ENCODE measurements at regions not wholly inside any gene's neighbourhood (a gene's known extent, or its start where the extent isn't known, plus 50 kb on each side); places are given as distances from the start of the nearest gene placed in this dataset.

- Histone ChIP-seq H3K4ac (replicated peaks; ENCODE audit: insufficient read length, low read depth, low read length) (no peak overlapping the region), H2AK5ac (ENCODE audit: low read depth, low read length) (0 out of 2 replicates have a peak overlapping the region, but pooled peaks have one; percentile 86), H3K27ac (ENCODE audit: low read depth, low read length) (no peak overlapping the region), H4K5ac (ENCODE audit: insufficient read length, low read depth, low read length) (no peak overlapping the region), H3K23me2 (ENCODE audit: low read depth, low read length) (no peaks in the 10 kb centered on the region), H3K23ac (ENCODE audit: insufficient read length) (no peak overlapping the region), H2BK5ac (ENCODE audit: low read depth, low read length) (no peak overlapping the region; the same call in 1 of the 2 replicates), H3K18ac (ENCODE audit: extremely low read depth, low read length) (no peak overlapping the region), H2BK20ac (ENCODE audit: low read length) (no peak overlapping the region), H2AFZ (ENCODE audit: low read length) (no peak overlapping the region), H3K4me2 (ENCODE audit: insufficient read depth in 1 of 2, low read depth in 2 of 2, low read length in 2 of 2) (no peak overlapping the region), H3K79me1 (ENCODE audit: low read depth, low read length) (no peaks in the 10 kb centered on the region), H3K4me3 (ENCODE audit: extremely low read depth in 1 of 4, insufficient read depth in 2 of 4, low read depth in 3 of 4, low read length in 4 of 4) (no peak overlapping the region), H2BK15ac (ENCODE audit: low read length) (no peak overlapping the region), H3K4me1 (replicated peaks in 1 of 4; ENCODE audit: control insufficient read depth in 3 of 4, insufficient read depth in 4 of 4, low read length in 3 of 4) (peaks cover 0 to 6% (median under 1%) of the 10 kb centered on the region in 4 experiments; a peak in 3 of 7 replicates), H3K9me3 (ENCODE audit: insufficient read depth in 2 of 2, low read depth in 1 of 2, low read length in 1 of 2) (no peaks in the 10 kb centered on the region), H2BK12ac (ENCODE audit: low read depth, low read length) (no peak overlapping the region), H4K20me1 (replicated peaks in 1 of 2; ENCODE audit: control insufficient read depth in 1 of 2, insufficient read depth in 2 of 2, low read length in 2 of 2) (no peaks in the 10 kb centered on the region), H3K56ac (replicated peaks; ENCODE audit: insufficient read length, low read depth, low read length) (no peak overlapping the region), H3K27me3 (replicated peaks in 1 of 4; ENCODE audit: control insufficient read depth in 3 of 4, extremely low read depth in 1 of 4, insufficient read depth in 3 of 4, low read length in 3 of 4) (no peaks in the 10 kb centered on the region), H4K91ac (replicated peaks; ENCODE audit: insufficient read length, low read length) (no peak overlapping the region), H3K36me3 (ENCODE audit: control insufficient read depth in 2 of 4, insufficient read depth in 4 of 4, low read length in 3 of 4) (no peaks in the 10 kb centered on the region), H3K9ac (replicated peaks in 1 of 4; ENCODE audit: extremely low read depth in 1 of 4, low read depth in 3 of 4, low read length in 3 of 4) (no peak overlapping the region), H3K79me2 (ENCODE audit: control insufficient read depth in 1 of 2, insufficient read depth in 2 of 2, low read length in 2 of 2) (no peaks in the 10 kb centered on the region), H4K8ac (ENCODE audit: extremely low read depth, insufficient read depth, low read length) (no peak overlapping the region), H2BK120ac (replicated peaks; ENCODE audit: low read depth, low read length) (no peak overlapping the region), H3K14ac (ENCODE audit: insufficient read length) (no peak overlapping the region)
- FAIRE-seq = no peak
- CTCF ChIA-PET (ENCODE audit: partially characterized antibody) = interaction anchor here (1.4 to 3.2 kb wide), 2 partner anchors 103 to 109 kb away, joined by 3 to 15 read pairs; no protein-coding TSS in a partner anchor
- TF ChIP-seq BACH1 (IDR thresholded peaks at IDR 0.05; ENCODE audit: low read length) (no peak), GABPA (IDR thresholded peaks at IDR 0.05; ENCODE audit: borderline replicate concordance, insufficient read depth, low read length) (no peak)
- WGBS, 2 experiments (ENCODE audit: extremely low coverage in 1 of 2, insufficient coverage in 1 of 2, insufficient read length in 1 of 2, insufficient replicate concordance in 2 of 2, low coverage in 1 of 2, low lambda C conversion rate in 2 of 2, missing lambda C conversion rate in 1 of 2) = 92% methylated on average over 8 of the region's 9 CpGs; no CpG with 5 or more reads in 1 of the 2 experiments
- POLR2A ChIA-PET (ENCODE audit: partially characterized antibody) = interaction anchor here (0.6 to 0.9 kb wide), 3 partner anchors 20 to 190 kb away, joined by 3 to 4 read pairs (median 3); no protein-coding TSS in a partner anchor
- DNase-seq (ENCODE audit: low read depth in 1 of 2, low spot score in 2 of 2) = no peak
Measured at GRCh38 chr9:134552349-134552990, 89.1 kb upstream of the COL5A1 start.
